ENCODE measurements at regions not wholly inside any gene's neighbourhood (a gene's known extent, or its start where the extent isn't known, plus 50 kb on each side); places are given as distances from the start of the nearest gene placed in this dataset.

DNA sequence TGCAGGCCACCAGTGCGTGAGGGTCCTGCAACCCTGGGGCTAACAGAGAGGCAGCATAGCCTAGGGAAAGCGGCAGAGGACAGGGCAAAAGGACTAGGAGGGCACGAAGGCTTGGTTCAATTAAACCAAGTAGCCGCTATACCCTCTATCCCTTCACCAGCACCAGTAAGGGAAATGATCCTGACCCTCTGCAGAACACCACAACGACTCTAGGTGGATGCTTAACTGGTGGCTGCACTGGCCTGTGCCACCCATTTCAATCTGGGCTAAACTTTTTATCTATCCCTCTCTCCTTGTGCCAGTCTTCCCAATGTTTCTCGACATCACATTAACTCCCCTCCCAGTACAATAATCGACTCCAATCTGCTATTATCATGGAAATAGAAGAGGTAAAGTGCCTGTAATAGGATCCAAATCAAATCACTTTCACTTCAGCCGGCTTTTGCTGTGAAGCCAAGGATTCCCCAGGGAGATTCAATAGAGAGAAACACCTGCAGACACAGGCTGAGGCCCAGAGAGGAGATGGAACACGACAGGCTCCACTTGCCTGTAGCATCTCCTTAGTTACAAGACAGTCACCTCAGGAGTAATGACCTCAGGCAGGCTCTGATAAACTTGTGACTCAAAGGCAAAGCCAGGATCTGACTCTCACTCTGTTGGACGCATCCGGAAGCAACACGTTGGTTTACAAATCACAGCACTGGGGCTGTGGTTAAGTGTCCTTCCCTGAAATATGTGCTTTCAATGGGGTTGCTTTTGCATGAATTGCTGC, 791.6 kb upstream of the ARRDC4 start:
- TF ChIP-seq, protein P1, sequence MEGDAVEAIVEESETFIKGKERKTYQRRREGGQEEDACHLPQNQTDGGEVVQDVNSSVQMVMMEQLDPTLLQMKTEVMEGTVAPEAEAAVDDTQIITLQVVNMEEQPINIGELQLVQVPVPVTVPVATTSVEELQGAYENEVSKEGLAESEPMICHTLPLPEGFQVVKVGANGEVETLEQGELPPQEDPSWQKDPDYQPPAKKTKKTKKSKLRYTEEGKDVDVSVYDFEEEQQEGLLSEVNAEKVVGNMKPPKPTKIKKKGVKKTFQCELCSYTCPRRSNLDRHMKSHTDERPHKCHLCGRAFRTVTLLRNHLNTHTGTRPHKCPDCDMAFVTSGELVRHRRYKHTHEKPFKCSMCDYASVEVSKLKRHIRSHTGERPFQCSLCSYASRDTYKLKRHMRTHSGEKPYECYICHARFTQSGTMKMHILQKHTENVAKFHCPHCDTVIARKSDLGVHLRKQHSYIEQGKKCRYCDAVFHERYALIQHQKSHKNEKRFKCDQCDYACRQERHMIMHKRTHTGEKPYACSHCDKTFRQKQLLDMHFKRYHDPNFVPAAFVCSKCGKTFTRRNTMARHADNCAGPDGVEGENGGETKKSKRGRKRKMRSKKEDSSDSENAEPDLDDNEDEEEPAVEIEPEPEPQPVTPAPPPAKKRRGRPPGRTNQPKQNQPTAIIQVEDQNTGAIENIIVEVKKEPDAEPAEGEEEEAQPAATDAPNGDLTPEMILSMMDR (IDR thresholded peaks at IDR 0.05) = no peak
- TF ChIP-seq POLR2A (IDR thresholded peaks at IDR 0.05) = no peak

All from heart left ventricle (tissue), 13 donors.